ENCODE measurements at regions not wholly inside any gene's neighbourhood (a gene's known extent, or its start where the extent isn't known, plus 50 kb on each side); places are given as distances from the start of the nearest gene placed in this dataset.
"Not testable (repeated sequence)": the region's sequence is repeated elsewhere in the genome, so short reads cannot be mapped to it uniquely, and the experiment has no call there.

DNA sequence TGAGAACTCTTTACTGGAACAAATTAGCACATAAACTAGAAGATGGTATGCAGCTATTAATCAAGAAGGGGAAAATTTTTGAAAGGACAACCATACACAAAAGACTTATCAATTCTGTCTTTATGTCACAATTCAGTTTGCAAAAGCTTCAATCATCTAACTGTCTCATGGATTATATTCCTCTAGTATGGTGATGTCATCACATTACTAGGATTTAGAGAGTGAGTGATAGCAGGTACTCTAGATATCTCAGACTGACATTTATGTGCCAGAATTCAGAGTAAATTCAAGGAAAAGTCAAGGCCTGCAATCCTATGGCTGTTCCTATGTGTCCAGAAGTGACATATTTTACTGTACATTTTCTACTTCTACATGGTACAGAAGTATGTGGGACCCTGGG is 318.9 kb upstream of the GRAMD2B start:
- DNase-seq (ENCODE audit: low spot score): no peak

GRCh38 chr5:126104951-126105350 is 318.3 kb upstream of the GRAMD2B start:
- no peak for DNase-seq (ENCODE audit: low spot score)

DNA sequence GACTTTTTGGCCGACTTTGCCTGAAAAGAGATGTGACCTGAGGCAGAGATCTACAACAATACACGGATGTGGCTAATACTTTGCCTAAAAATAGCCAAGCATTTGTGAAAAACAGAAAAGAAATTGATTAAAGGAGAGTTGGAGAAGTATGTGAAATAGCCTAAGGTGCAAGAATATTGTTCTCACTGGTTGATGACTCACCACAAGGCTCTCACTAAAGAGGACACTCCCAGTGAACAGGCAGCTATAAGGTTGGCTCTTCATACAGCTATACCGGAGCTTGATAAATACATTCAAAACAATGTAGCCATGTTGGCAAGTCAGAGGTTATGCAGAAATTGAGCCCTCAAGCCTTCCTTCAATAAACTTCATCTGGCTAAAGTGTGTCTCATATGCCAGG is 317.2 kb upstream of the GRAMD2B start:
- DNase-seq (ENCODE audit: low spot score): no peak

DNA sequence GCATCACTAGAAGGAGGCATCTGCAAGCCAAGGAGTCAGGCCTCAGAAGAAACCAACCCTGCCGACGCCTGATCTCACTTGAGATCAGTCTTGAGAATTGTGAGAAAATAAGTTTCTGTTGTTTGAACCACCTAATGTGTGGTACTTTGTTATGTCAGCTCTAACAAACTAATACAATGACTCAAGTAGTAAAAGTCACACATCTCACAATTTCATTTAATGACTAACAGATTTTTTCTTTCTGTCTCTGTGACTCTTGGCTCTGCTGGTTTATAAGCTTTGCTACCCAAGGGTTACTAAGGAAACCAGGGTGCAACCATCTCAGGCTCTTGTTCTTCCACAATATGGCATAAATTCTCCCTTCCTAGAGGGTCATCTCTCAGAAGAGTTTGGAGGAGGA is 315.8 kb upstream of the GRAMD2B start:
- DNase-seq (ENCODE audit: low spot score): no peak

GRCh38 chr5:126108470-126108869 is 314.7 kb upstream of the GRAMD2B start:
- DNase-seq (ENCODE audit: low spot score): peak; percentile 17

DNA sequence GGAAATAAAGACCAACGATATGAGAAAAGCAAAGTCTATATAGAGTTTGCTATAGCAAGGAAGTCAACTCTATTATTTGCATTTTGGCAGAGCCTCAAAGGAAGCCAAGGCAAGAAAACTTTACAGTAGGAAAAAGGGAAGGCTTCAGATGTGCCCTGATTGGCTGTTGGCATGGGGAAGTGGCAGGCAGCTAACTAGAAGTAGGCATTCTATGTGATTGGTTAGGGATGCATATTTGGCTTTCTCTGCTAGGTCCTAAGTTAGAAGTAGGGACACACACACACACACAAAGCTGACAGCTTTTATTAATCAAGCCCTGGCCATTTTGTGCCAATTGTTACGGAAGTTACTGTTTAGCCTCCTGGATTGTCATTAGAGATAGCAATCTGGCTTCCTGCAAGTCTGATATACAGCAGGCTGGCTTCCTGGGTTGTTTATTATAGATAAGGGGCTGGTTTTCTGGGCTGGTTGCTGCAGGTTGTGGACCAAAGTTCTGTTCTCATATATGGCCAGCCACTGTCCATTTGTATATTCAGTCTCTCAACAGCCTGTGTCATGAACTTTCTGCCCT is 308.1 kb upstream of the GRAMD2B start:
- DNase-seq (ENCODE audit: low spot score): no peak

- no peak for DNase-seq (ENCODE audit: low spot score)
Observed at GRCh38 chr5:126117044-126117443, 306.2 kb upstream of the GRAMD2B start.

- DNase-seq (ENCODE audit: low spot score): no peak
Observed at GRCh38 chr5:126119887-126120442, 303.2 kb upstream of the GRAMD2B start.

DNA sequence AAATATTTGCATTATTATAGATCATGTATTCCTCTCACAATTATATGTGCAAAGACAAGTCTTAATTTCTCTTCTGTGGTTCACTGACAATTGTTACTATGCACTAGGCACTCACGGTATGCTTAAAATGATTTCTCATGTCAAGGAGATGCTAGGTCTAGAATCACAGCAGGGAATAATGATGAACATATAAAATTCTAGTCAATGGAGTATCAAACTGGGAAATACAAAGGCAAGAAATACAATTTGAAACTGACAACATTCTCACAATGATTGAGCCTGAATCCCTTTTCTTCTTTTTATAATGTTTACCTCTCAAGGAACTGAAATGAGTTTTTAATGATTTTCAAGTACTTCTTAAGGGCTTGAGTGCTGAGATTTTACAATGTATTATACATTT is 302.3 kb upstream of the GRAMD2B start:
- no peak for DNase-seq (ENCODE audit: low spot score)

DNA sequence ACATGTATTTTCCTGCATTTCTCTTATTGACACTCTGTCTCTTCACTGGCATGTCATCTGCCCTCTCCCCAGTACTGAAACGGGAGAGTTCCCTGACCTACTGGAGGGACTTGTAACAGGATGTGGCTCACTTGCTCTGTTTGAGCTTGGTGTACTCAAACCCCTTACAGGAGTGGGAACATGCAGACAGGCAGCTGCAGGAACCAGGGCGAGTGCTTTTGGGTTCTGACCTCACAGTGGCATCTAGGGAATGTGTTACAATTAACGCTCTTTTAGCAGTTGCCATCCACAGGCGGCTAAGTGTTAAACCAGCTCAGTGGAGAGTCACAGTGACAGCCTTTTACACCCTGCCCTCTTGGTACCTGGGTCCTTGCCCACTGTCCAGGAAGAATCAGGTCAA is 300.3 kb upstream of the GRAMD2B start:
- DNase-seq (ENCODE audit: low spot score): no peak

- DNase-seq (ENCODE audit: low spot score): no peak
Observed at GRCh38 chr5:126124706-126125345, 298.4 kb upstream of the GRAMD2B start.

DNA sequence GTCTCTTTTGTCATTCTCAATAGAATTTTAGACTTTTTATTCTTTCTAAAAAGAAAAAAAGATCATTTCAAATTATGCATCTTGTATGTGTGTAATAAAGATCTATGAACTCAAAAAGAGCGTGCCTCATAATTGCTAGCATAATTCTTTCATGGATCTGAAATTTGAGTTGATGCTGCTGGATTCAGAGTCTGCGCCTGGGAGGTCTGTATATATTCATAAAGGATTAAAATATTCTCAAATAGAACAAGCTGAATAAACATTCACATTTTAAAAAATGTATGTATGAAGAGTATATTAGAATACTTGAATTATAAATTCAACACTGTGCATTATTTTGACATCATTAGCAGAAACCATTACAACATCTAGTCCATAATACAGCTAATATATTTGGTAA is 297.8 kb upstream of the GRAMD2B start:
- no peak for DNase-seq (ENCODE audit: low spot score)

GRCh38 chr5:126126574-126126973 is 296.6 kb upstream of the GRAMD2B start:
- no peak for DNase-seq (ENCODE audit: low spot score)

- not testable (repeated sequence) for DNase-seq (ENCODE audit: low spot score)
Observed at GRCh38 chr5:126127371-126127770, 295.8 kb upstream of the GRAMD2B start.

DNA sequence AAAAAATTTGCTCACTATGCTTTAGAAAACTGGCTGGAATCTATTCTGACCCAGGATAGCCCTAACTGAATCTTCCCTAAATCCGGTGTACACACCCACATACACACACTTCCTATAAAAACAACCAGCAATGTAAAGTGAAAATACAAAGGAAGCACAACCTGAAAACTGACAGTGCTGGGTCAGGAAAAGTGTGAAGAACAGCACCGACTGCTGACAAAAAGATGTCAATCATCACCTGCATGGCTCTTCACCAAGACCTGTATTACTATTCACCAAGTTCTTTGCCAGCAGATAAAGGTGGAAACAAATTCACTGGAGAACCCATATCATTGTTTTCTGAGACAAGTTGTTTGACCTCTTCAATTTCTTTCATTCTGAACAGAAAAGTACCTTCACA is 293.8 kb upstream of the GRAMD2B start:
- DNase-seq (ENCODE audit: low spot score): no peak

DNA sequence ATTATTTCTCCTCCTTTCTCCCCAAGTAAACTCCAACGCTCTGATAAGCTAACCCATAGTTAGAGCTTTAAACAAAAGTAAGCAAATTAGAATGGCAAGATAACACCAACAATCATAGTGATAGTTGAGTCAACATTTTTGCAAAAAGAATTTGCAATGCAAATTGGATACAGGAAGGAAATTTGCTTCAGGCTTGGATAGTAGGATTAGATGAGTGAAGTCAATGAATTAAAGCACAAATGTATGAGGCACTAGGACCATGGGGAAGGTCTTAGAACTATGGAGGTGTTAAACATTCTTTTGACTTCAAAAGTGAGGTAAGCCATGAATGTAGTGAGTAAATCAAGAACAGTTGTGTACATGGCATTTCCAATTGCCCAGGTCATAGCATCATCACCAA is 289.8 kb upstream of the GRAMD2B start:
- no peak for DNase-seq (ENCODE audit: low spot score)

GRCh38 chr5:126137891-126138280 is 285.3 kb upstream of the GRAMD2B start:
- no peak for DNase-seq (ENCODE audit: low spot score)

DNA sequence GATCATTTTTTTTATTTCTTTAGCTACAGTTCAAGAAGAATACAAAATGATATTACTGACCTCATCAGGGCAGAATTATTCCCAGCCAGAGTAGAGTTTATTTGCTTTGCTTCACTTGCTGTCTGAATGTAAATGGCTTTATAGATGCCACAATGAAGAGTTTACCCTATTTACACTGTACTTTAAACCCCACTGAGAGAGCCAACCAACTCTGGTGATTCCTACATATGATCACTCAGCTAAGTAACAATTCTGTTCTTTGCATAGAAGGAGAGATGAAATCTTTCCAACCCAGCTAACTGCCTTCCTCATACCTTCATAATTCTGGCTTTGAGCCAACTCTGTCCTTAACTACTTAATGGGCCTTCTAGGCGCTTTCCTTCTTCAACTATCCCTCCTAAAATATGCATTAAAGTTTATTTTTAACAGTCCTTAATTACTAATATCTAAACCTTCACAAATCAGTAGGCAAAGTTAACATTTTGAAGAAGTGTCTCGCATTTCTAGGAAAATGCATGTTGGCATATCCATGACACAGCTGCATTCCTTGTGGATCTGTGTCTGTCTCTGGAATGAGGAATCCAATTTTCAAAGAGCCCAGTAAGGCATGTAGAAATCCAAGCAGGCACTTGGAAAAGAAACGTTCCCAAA is 284.8 kb upstream of the GRAMD2B start:
- DNase-seq (ENCODE audit: low spot score): peak; percentile 20

GRCh38 chr5:126139086-126139485 is 284.1 kb upstream of the GRAMD2B start:
- DNase-seq (ENCODE audit: low spot score): no peak

DNA sequence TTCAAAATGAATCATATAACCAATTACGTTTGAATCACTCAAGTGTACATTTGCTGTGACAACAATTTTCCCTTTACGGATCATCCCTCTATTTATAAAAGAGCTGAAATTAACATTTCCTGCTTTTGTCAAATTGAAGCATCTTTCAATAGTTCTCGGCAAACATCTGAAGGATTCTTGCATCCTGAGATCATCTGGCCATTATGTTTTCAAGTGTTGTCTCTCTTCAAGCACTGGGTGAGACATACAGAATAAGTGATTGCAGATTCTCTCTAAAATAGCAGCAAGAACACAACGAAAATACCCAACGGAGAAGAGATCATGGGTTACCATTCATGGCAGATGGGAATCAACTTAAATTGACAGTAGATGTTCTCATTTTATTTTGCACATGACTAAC is 283.4 kb upstream of the GRAMD2B start:
- DNase-seq (ENCODE audit: low spot score): peak; percentile 21

- DNase-seq (ENCODE audit: low spot score): no peak
Observed at GRCh38 chr5:126143622-126144021, 279.6 kb upstream of the GRAMD2B start.

DNA sequence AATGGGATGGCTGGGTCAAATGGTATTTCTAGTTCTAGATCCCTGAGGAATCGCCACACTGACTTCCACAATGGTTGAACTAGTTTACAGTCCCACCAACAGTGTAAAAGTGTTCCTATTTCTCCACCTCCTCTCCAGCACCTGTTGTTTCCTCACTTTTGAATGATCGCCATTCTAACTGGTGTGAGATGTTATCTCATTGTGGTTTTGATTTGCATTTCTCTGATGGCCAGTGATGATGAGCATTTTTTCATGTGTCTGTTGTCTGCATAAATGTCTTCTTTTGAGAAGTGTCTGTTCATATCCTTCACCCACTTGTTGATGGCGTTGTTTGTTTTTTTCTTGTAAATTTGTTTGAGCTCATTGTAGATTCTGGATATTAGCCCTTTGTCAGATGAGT is 272.9 kb upstream of the GRAMD2B start:
- DNase-seq (ENCODE audit: low spot score): not testable (repeated sequence)

DNA sequence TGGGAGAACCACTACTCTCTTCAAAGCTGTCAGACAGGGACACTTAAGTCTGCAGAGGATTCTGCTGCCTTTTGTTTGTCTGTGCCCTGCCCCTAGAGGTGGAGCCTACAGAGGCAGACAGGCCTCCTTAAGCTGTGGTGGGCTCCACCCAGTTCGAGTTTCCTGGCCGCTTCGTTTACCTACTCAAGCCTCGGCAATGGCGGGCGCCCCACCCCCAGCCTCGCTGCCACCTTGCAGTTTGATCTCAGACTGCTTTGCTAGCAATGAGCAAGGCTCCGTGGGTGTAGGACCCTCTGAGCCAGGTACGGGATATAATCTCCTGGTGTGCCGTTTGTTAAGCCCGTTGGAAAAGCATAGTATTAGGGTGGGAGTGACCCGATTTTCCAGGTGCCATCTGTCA is 267.9 kb upstream of the GRAMD2B start:
- DNase-seq (ENCODE audit: low spot score): not testable (repeated sequence)
